Ovary (tissue), 7 donors: ENCODE measurements at regions not wholly inside any gene's neighbourhood (a gene's known extent, or its start where the extent isn't known, plus 50 kb on each side); places are given as distances from the start of the nearest gene placed in this dataset.

Experiments
- DNase-seq, 5 donors: peaks; one replicate each; pipeline ENCODE4 v3.0.0-alpha.2; 2019 to 2020
- H3K27ac ChIP-seq, 2 donors: fragments of 200-600 bp; one replicate each; pipeline versions ENCODE4 v1.5.1 to v1.8.0; 2019 to 2022
- H3K27me3 ChIP-seq: fragments of 200-600 bp; one replicate; pipeline ENCODE4 v1.8.0; 2022
- H3K36me3 ChIP-seq: fragments of 200-600 bp; sonication (generic); one replicate; pipeline ENCODE4 v1.5.1; 2019
- H3K4me1 ChIP-seq: one replicate; pipeline ENCODE4 v1.8.1; 2013; ENCODE audit warnings: mild to moderate bottlenecking, moderate library complexity; ENCODE audit not compliant: insufficient read depth
- H3K4me3 ChIP-seq: fragments of 200-600 bp; sonication (generic); one replicate; pipeline ENCODE4 v1.5.1; 2017
- H3K9me3 ChIP-seq, 2 donors: fragments of 200-600 bp in 1 of 2; sonication (generic) in 1 of 2; one replicate each; pipeline versions ENCODE4 v1.5.1 to v1.8.1; 2013 to 2019; ENCODE audit warnings: mild to moderate bottlenecking in 1 of 2, moderate library complexity in 1 of 2
- EP300 ChIP-seq: sonication (generic); formaldehyde crosslinking; IDR thresholded peaks from one replicate; pipeline ENCODE4 v1.6.1; 2017; ENCODE audit warnings: antibody characterized with exemption
- POLR2A ChIP-seq: fragments of 450-650 bp; IDR thresholded peaks from one replicate; pipeline ENCODE4 v1.6.1; 2017; ENCODE audit warnings: antibody characterized with exemption, mild to moderate bottlenecking, moderate library complexity
- WGBS, 3 donors: extraction: QIAGEN DNeasy Blood & Tissue Kit in 1 of 3; methylation state at CpG; one replicate each; pipeline versions ENCODE4 v1.1.5 to v1.1.7; 2013 to 2017; 5-methylcytosine and 5-hydroxymethylcytosine counted together
- intact Hi-C, 4 donors: fragments of 100-400 bp; cut with DNase I; formaldehyde crosslinking; loops; one replicate each; pipeline versions ENCODE4 v1.11.0 to v1.15.1; 2022 to 2023
- TF ChIP-seq, protein P1 (sequence below), 3 donors: fragments of 450-650 bp in 2 of 3; fragments of 200-600 bp in 1 of 3; IDR thresholded peaks; one replicate each; pipeline versions ENCODE4 v1.5.1 to v1.8.0; 2016 to 2022; ENCODE audit warnings: antibody characterized with exemption in 3 of 3, mild to moderate bottlenecking in 1 of 3
- donor health status: DM: no; HTN: no; CAD: no; lungs with moderate emphysema.
- donor health status: DM: no; HTN: no; CAD: no.
- donor health status: Bipolar disorder and iron deficiency.
- donor health status: DM: no; HTN: no; CAD: no.
- donor health status: DM: yes; HTN: yes; CAD: no.

- no peak overlapping the region for H3K4me3 ChIP-seq
- no peaks in the 10 kb centered on the region for H3K27me3 ChIP-seq
- H3K36me3 ChIP-seq = no peaks in the 10 kb centered on the region
- intact Hi-C loops = no loop called here
- H3K9me3 ChIP-seq = no peaks in the 10 kb centered on the region
- DNase-seq = no peak
- no peak overlapping the region for H3K27ac ChIP-seq
- no peaks in the 10 kb centered on the region for H3K4me1 ChIP-seq
- 65 to 82% (median 74%) methylated on average over 3 of the region's 3 CpGs for WGBS, 3 donors
- no peak for TF ChIP-seq POLR2A
Observed at GRCh38 chr2:193542762-193543161, 1348.0 kb upstream of the TMEFF2 start.

- H3K4me3 ChIP-seq = no peak overlapping the region
- no peaks in the 10 kb centered on the region for H3K27me3 ChIP-seq
- no peak for DNase-seq
- no peaks in the 10 kb centered on the region for H3K9me3 ChIP-seq
- no peak overlapping the region for H3K27ac ChIP-seq
- H3K36me3 ChIP-seq = no peaks in the 10 kb centered on the region
- no peak for TF ChIP-seq EP300
- TF ChIP-seq POLR2A = no peak
- TF ChIP-seq, protein P1, sequence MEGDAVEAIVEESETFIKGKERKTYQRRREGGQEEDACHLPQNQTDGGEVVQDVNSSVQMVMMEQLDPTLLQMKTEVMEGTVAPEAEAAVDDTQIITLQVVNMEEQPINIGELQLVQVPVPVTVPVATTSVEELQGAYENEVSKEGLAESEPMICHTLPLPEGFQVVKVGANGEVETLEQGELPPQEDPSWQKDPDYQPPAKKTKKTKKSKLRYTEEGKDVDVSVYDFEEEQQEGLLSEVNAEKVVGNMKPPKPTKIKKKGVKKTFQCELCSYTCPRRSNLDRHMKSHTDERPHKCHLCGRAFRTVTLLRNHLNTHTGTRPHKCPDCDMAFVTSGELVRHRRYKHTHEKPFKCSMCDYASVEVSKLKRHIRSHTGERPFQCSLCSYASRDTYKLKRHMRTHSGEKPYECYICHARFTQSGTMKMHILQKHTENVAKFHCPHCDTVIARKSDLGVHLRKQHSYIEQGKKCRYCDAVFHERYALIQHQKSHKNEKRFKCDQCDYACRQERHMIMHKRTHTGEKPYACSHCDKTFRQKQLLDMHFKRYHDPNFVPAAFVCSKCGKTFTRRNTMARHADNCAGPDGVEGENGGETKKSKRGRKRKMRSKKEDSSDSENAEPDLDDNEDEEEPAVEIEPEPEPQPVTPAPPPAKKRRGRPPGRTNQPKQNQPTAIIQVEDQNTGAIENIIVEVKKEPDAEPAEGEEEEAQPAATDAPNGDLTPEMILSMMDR (IDR thresholded peaks at IDR 0.05) = no peak
- H3K4me1 ChIP-seq = no peaks in the 10 kb centered on the region
- intact Hi-C loops = no loop called here
Observed at GRCh38 chr2:193539188-193539587, 1344.5 kb upstream of the TMEFF2 start.

- Histone ChIP-seq H3K36me3 (no peaks in the 10 kb centered on the region), H3K4me1 (no peaks in the 10 kb centered on the region), H3K4me3 (no peak overlapping the region), H3K27ac (no peak overlapping the region), H3K27me3 (no peaks in the 10 kb centered on the region), H3K9me3 (no peaks in the 10 kb centered on the region)
- TF ChIP-seq EP300 (no peak), POLR2A (no peak)
- TF ChIP-seq, protein P1 (IDR thresholded peaks at IDR 0.05) = no peak
- 81 to 86% (median 83%) methylated on average over 2 of the region's 2 CpGs for whole genome bisulfite sequencing, 3 donors
- no peak for DNase-seq
- intact Hi-C loops = no loop called here
Observed at GRCh38 chr2:193538061-193538460, 1343.3 kb upstream of the TMEFF2 start.

DNA sequence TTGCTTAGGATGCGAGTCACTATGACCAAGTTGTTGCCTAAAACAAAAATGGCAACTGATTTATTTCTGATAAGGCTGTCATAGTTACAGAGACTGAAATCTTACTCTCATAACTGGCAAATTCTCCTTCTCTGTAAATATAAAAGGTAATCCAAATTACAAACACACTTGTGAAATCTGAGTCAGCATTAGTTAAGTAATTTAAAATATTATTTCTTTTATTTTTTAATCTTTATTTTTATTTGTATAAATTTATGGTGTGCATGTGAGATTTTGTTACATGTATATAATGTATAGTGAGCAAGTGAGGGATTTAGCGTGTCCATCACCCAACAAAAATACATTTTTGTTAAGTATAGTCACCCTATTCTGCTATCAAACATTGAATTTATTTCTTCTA is 1342.8 kb upstream of the TMEFF2 start:
- 86 to 90% (median 88%) methylated on average over 2 of the region's 2 CpGs for WGBS, 3 donors
- H3K27ac ChIP-seq = no peak overlapping the region
- intact Hi-C loops = no loop called here
- no peaks in the 10 kb centered on the region for H3K4me1 ChIP-seq
- H3K9me3 ChIP-seq = no peaks in the 10 kb centered on the region
- DNase-seq = no peak
- H3K4me3 ChIP-seq = no peak overlapping the region
- TF ChIP-seq EP300 = no peak
- TF ChIP-seq, protein P1 (IDR thresholded peaks at IDR 0.05) = no peak
- TF ChIP-seq POLR2A = no peak
- no peaks in the 10 kb centered on the region for H3K36me3 ChIP-seq
- H3K27me3 ChIP-seq = no peaks in the 10 kb centered on the region

- no peak for DNase-seq
- Histone ChIP-seq H3K4me3 (no peak overlapping the region), H3K27ac (no peak overlapping the region), H3K9me3 (no peaks in the 10 kb centered on the region), H3K36me3 (no peaks in the 10 kb centered on the region), H3K4me1 (no peaks in the 10 kb centered on the region), H3K27me3 (no peaks in the 10 kb centered on the region)
- intact Hi-C loops = no loop called here
- WGBS, 3 donors = 78 to 80% (median 78%) methylated on average over 1 of the region's 1 CpG
- TF ChIP-seq POLR2A = no peak
- TF ChIP-seq, protein P1 (IDR thresholded peaks at IDR 0.05) = no peak
- TF ChIP-seq EP300 = no peak
Observed at GRCh38 chr2:193528458-193528857, 1333.7 kb upstream of the TMEFF2 start.
